Stimulated activated naive CD8-positive, alpha-beta T cell treated with anti-CD3 and anti-CD28 coated beads, Interleukin-15, Interleukin-2, amounts not matched to agents 100 ng/mL and 50 ng/mL, for 24 hours (primary cell): ENCODE measurements at regions not wholly inside any gene's neighbourhood (a gene's known extent, or its start where the extent isn't known, plus 50 kb on each side); places are given as distances from the start of the nearest gene placed in this dataset.

Experiments
- H3K27ac Mint-ChIP-seq: one replicate; pipeline ENCODE4 v1.8.0; 2021; ENCODE audit warnings: mild to moderate bottlenecking, mixed read lengths
- H3K27me3 Mint-ChIP-seq: one replicate; pipeline ENCODE4 v1.8.0; 2021; ENCODE audit warnings: mixed read lengths
- H3K36me3 Mint-ChIP-seq: one replicate; pipeline ENCODE4 v1.8.0; 2021; ENCODE audit warnings: low read depth, mixed read lengths
- H3K4me1 Mint-ChIP-seq: one replicate; pipeline ENCODE4 v1.8.0; 2021; ENCODE audit warnings: low read depth, mixed read lengths
- H3K4me3 Mint-ChIP-seq: one replicate; pipeline ENCODE4 v1.8.0; 2021; ENCODE audit warnings: mild to moderate bottlenecking, mixed read lengths
- H3K9me3 Mint-ChIP-seq: one replicate; pipeline ENCODE4 v1.8.0; 2021; ENCODE audit warnings: mixed read lengths

DNA sequence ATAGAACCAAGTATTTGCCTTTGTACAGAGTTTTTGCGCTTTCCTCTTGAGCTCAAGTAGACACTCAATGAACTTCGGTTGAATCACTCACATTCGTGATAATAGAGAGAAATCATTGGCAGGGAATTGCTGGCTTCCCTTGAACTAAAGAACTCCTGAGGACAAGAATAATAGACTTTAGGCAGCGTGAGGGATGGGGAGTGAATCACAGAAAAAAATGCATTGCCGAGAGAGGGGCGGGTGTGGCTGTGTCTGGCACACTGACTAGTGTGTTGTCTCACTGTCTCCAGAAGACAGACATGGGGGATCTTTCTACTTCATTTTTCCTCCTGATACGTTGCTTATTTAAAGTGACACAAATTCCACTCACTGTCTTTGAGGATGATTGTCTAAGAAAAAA lies 805.2 kb downstream of the BCL11B start:
- Mint-ChIP-seq H3K4me3 (no peak overlapping the region), H3K9me3 (no peaks in the 10 kb centered on the region), H3K4me1 (no peaks in the 10 kb centered on the region), H3K27me3 (no peaks in the 10 kb centered on the region), H3K36me3 (no peaks in the 10 kb centered on the region), H3K27ac (no peak overlapping the region)

DNA sequence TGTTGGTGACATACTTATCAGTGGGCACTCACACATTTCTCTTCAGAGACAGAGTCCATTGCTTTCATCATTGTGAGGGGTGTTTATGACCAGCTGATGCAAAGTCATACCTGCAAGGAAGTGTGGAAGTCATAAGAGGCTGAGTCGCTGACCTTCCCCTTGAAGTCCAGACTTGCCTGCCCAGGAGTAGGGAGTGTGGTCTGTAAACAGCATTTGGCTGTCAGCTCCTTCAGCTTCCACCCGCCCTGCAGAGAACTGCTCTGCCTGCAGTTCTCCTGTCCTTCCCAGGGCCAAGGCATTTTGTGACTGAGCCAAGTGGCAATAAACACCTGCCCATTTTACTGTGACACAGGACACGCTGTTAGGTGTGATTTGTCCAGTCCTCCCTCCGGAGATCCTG lies 801.3 kb downstream of the BCL11B start:
- no peaks in the 10 kb centered on the region for H3K9me3 Mint-ChIP-seq
- H3K27me3 Mint-ChIP-seq: no peaks in the 10 kb centered on the region
- H3K4me1 Mint-ChIP-seq: no peaks in the 10 kb centered on the region
- H3K36me3 Mint-ChIP-seq: no peaks in the 10 kb centered on the region
- H3K4me3 Mint-ChIP-seq: no peak overlapping the region
- no peak overlapping the region for H3K27ac Mint-ChIP-seq

DNA sequence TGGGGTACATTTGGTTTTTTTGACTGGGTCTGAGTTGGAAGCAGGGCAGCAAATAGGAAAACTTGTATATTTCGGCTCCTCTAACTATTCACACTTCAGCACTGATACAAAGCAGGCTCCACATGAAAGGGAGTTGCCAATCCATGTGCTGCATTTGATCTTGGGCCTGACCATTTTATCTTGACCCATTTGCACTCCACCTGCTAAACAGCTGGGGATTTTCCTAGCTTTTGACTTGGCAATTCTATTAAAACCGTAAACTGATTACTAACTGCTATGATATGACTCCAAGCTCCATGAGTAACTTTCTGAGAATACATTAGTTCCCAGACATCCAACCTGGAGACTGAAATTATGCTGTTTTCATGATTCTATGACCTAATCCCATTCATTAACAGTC lies 797.1 kb downstream of the BCL11B start:
- Mint-ChIP-seq H3K4me3 (no peak overlapping the region), H3K4me1 (no peaks in the 10 kb centered on the region), H3K36me3 (no peaks in the 10 kb centered on the region), H3K27ac (no peak overlapping the region), H3K9me3 (no peaks in the 10 kb centered on the region), H3K27me3 (no peaks in the 10 kb centered on the region)

DNA sequence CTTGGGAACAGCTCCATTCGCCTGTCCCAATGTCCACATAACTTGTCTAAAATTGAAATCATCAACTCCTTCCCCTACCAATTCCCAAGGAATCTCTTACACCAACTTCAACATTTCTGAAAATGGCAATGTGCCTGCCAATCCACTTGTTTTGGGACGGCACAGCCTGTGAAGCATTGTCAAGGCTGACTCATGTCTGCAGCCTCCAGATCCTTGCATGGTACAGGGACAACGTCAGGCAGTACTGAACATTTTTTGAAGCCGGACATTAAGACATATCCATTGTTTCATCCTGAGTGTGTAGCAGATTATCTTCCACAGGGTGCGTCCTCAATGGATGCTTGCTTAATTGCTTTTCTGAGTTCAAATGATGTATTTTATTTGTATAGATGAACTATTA lies 794.1 kb downstream of the BCL11B start:
- Mint-ChIP-seq H3K27me3 (no peaks in the 10 kb centered on the region), H3K36me3 (no peaks in the 10 kb centered on the region), H3K27ac (no peak overlapping the region), H3K4me1 (no peaks in the 10 kb centered on the region), H3K4me3 (no peak overlapping the region), H3K9me3 (no peaks in the 10 kb centered on the region)

DNA sequence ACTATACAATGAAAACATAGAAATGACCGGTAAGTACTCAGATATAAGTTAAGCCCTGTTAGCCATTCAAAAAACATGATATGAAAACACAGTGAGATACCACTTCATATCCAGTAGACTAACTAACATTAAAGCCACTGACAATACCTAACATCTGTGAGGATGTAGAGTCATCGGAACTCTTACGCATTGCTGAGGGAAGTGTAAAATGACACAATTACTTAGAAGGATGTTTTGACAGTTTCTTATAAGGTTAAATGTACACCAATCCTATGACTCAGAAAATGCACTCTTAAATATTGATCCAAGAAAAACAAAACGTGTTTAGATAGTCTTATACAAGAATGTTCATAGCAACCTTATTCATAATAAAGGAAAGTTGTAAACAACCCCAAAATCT lies 782.9 kb downstream of the BCL11B start:
- Mint-ChIP-seq H3K9me3 (peaks cover 10% of the 10 kb centered on the region), H3K27me3 (no peaks in the 10 kb centered on the region), H3K4me1 (peaks cover 3% of the 10 kb centered on the region), H3K36me3 (peaks cover 5% of the 10 kb centered on the region), H3K27ac (no peak overlapping the region), H3K4me3 (no peak overlapping the region)

DNA sequence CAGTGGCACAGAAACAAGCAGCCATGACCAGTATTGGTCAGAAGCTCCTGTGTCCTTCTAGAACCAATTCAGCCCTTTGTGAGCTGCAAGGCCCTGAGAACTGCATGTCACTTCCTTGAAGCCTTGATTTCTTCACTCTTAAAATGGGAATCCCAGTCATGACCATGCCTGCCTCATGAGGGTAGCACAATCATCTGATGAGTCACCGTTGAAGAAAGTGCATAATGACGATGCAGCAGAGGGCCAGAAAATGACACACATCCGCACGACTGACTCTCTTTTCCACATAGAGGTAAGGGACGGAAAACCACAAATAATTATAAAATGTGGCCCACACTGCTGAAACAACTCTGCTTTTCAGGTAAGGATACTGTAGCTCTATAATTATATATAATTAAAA lies 777.4 kb downstream of the BCL11B start:
- H3K27me3 Mint-ChIP-seq: no peaks in the 10 kb centered on the region
- peaks cover 5% of the 10 kb centered on the region for H3K4me1 Mint-ChIP-seq
- no peak overlapping the region for H3K27ac Mint-ChIP-seq
- no peaks in the 10 kb centered on the region for H3K36me3 Mint-ChIP-seq
- H3K4me3 Mint-ChIP-seq: no peak overlapping the region
- H3K9me3 Mint-ChIP-seq: no peaks in the 10 kb centered on the region

DNA sequence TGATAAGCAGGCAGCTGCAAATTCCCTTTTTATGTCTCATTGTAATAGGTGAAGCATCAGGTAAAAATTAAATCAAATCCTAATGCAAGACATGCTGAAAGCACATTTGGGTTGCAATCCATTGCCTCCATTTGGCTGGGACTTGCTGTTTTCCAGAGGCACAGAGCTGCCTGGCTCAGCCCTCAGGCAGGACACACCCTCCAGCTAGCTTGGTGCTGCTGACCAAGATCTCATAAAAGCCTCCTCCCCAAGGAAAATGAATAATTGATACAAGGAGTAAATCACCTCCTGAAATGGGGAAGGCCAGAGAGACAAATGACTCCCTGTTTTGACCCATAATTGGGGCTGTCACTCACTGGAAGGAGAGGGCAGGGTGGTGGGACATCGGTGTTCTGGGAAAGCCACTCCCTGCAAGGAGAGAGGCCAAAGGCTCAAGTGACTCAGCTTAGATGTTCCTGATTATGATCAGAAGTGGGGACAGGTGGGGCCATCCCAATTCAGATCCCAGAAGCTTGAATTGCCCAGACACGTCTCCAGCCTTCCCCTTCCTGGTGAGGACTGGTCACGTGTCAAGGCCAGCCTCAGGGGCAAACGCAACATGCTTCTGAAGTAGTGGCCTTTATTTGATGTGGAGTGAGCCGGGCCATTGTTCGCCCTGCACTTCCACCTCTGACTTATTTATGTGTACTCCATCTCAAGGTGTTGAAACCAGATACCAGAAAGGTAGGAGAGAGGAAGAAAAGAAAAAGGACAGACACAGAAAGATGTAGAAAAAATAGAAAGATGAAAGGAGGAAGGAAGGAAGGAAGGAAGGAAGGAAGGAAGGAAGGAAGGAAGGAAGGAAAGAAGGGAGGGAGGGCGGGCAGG lies 773.7 kb downstream of the BCL11B start:
- H3K27me3 Mint-ChIP-seq: no peaks in the 10 kb centered on the region
- no peak overlapping the region for H3K4me3 Mint-ChIP-seq
- H3K36me3 Mint-ChIP-seq: no peaks in the 10 kb centered on the region
- no peaks in the 10 kb centered on the region for H3K9me3 Mint-ChIP-seq
- H3K4me1 Mint-ChIP-seq: peaks cover 5% of the 10 kb centered on the region
- no peak overlapping the region for H3K27ac Mint-ChIP-seq

DNA sequence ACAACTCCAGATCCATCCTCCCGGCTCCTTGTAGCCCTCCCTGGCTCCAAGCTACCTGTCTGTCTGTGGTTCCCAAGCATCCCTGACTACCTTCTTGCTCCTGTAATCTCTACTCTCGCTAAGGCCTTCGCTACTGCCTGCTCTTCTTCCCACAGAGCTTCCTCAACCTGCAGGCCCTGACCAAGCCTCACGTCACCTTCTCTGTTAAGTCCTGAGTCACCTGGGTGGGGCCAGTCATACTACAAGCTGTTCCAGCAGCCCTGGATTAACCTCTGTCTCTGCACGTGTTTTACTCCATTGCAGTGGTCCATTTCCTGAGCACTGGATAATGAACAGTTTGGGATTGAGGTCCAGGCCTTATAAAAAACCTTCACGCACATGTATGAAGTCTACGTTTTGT lies 770.7 kb downstream of the BCL11B start:
- no peak overlapping the region for H3K4me3 Mint-ChIP-seq
- no peaks in the 10 kb centered on the region for H3K27me3 Mint-ChIP-seq
- no peak overlapping the region for H3K27ac Mint-ChIP-seq
- no peaks in the 10 kb centered on the region for H3K9me3 Mint-ChIP-seq
- H3K36me3 Mint-ChIP-seq: no peaks in the 10 kb centered on the region
- H3K4me1 Mint-ChIP-seq: no peaks in the 10 kb centered on the region

DNA sequence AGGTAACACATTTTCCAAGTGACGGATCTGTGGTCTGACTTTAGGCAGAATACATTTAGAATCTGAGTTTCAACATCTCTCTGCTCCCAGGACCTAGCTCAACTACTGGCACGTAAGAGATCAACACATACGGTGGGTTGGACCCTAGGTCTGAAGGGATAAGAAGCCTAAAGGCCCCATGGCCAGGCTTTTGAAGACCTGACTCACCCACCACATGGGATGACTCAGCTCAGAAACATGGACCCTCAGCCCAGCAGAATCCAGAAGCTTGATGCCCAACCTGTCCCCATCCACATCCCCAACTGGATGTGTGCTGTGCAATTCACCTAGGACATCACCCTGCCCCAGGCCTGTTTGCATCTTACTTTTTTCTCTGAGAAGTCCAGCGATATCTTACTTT lies 770.2 kb downstream of the BCL11B start:
- Mint-ChIP-seq H3K4me3 (no peak overlapping the region), H3K9me3 (no peaks in the 10 kb centered on the region), H3K27me3 (no peaks in the 10 kb centered on the region), H3K27ac (no peak overlapping the region), H3K4me1 (no peaks in the 10 kb centered on the region), H3K36me3 (no peaks in the 10 kb centered on the region)

DNA sequence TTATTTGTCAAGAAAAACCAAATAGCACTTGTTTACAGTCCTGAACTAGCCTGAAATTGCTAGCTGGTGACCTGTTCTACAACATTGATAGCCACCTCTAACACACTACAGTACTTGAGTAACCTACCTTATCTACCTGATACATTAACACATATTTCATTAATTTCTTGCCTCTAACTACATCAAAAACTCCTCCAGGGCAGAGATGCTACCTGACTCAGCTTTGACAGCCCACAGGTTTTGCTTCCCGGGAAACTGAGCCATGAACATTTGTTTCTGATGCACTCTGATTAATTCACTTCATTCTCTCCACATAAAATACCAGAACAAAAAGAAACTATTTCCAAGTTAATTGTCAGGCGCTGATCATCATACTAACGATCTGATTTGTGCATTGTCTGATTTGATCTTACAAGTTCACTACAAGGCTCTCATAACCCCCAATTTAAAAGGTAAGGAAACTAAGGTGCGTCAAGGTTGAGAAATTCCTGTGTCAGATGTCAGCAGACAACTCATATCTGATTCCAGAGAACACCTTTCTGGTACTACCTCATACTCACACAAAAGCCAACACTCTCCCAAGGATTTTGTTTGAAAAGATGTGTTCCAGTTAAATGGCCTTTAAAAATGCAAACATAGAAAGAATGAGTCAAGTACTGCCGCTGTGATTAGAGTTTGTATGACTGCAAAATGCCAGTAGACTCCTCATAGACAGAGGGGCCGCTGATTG lies 768.7 kb downstream of the BCL11B start:
- Mint-ChIP-seq H3K27me3 (no peaks in the 10 kb centered on the region), H3K36me3 (no peaks in the 10 kb centered on the region), H3K4me3 (no peak overlapping the region), H3K9me3 (no peaks in the 10 kb centered on the region), H3K4me1 (no peaks in the 10 kb centered on the region), H3K27ac (no peak overlapping the region)

DNA sequence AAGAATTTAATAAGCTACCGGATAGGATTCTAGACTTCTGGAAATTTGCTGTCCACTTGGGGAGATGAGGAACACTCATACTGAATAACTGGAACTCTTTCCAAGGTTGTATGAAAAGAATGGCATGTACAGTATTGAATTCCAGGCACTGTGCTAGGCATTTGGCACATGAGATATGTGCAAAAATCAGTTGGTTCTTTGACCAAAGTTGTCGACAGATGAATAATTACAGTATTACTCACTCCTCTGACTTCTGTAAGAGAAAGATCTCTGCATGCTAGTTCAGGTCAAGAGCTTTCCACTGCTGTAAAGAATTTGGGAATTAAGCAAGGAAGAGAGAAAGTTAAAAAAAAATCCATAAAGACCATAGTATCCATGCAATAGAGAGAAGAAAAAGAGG lies 764.7 kb downstream of the BCL11B start:
- H3K36me3 Mint-ChIP-seq: no peaks in the 10 kb centered on the region
- peaks cover 10% of the 10 kb centered on the region for H3K9me3 Mint-ChIP-seq
- H3K4me1 Mint-ChIP-seq: peaks cover 14% of the 10 kb centered on the region
- H3K27ac Mint-ChIP-seq: no peak overlapping the region
- no peaks in the 10 kb centered on the region for H3K27me3 Mint-ChIP-seq
- H3K4me3 Mint-ChIP-seq: no peak overlapping the region

DNA sequence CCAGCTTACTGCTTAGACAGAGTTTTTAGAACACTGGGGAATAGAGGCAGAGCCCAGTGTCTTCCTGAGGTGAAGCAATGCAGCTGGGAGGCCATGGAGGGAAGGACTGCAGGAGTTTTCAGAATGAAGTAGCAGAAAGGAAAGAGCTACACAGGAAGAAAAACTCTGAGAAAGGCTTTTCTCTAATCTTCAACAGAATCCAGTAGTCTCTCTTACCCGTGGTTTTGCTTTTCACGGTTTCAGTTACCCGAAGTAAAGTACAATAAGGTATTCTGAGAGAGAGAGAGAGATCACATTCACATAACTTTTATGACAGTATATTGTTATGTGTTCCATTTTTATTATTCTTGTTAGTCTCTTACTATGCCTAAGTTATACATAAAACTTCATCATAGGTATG lies 761.6 kb downstream of the BCL11B start:
- peaks cover 30% of the 10 kb centered on the region for H3K4me1 Mint-ChIP-seq
- H3K4me3 Mint-ChIP-seq: no peak overlapping the region
- H3K36me3 Mint-ChIP-seq: no peaks in the 10 kb centered on the region
- no peaks in the 10 kb centered on the region for H3K27me3 Mint-ChIP-seq
- H3K9me3 Mint-ChIP-seq: peaks cover 10% of the 10 kb centered on the region
- H3K27ac Mint-ChIP-seq: no peak overlapping the region

DNA sequence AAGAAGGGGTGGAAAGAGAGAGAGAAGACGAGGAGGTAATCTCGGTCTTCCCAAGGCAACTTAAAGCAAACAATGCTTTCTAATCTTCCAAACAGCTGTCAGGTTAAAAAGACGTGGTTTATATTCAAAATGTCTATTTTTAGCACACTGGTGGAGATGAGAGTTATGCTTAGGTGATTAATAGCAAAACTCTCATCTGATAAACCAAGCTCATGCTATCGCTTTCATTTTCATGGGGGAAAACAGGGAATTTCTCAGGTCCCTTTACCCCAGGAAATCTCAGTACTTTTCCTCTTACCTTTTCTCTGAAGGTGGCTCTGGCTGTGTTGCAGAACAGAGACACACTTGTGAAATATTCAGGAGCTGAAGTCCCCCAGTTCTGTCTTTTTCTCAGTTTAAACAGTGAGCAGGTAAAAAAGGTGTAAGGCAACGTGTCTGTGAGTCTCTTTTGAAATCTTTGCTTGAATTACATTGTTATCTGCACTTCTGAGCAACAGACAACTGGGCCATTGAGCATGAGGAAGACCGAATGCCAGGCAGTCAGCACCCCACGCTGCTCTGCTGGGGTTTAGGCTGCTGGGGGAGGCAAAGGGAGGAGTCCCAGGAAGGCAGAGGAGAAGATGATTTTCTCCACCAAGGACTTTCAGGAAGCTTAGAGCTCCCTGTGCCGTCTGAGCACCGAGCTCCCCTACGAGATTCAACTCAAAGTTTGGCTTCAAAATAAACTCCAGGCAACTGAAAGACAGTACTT lies 759.3 kb downstream of the BCL11B start:
- H3K4me1 Mint-ChIP-seq: peaks cover 30% of the 10 kb centered on the region
- peaks cover 10% of the 10 kb centered on the region for H3K9me3 Mint-ChIP-seq
- H3K36me3 Mint-ChIP-seq: no peaks in the 10 kb centered on the region
- peak overlapping the region; percentile 84 for H3K27ac Mint-ChIP-seq
- H3K4me3 Mint-ChIP-seq: peak overlapping the region; percentile 49
- no peaks in the 10 kb centered on the region for H3K27me3 Mint-ChIP-seq

DNA sequence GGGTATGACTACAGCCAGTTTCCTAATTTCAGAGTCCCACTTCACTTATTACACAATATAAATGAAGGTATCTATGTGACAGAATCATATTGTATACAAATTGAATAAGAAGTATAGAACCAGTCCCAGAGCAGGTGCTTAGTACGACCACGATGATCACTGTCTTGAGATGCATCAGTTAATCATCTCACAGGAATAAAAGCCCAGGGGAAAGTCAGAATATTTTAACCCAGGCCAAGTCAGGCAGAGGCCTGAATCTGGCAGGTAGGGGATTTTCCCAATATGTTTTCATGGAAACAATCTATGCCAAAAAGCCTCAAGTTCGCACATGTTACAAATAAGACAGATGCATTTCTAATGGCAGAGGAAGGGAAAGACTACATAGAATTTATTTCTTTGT lies 758.4 kb downstream of the BCL11B start:
- H3K27ac Mint-ChIP-seq: no peak overlapping the region
- H3K4me3 Mint-ChIP-seq: no peak overlapping the region
- peaks cover 30% of the 10 kb centered on the region for H3K4me1 Mint-ChIP-seq
- H3K27me3 Mint-ChIP-seq: no peaks in the 10 kb centered on the region
- no peaks in the 10 kb centered on the region for H3K36me3 Mint-ChIP-seq
- H3K9me3 Mint-ChIP-seq: peaks cover 10% of the 10 kb centered on the region

DNA sequence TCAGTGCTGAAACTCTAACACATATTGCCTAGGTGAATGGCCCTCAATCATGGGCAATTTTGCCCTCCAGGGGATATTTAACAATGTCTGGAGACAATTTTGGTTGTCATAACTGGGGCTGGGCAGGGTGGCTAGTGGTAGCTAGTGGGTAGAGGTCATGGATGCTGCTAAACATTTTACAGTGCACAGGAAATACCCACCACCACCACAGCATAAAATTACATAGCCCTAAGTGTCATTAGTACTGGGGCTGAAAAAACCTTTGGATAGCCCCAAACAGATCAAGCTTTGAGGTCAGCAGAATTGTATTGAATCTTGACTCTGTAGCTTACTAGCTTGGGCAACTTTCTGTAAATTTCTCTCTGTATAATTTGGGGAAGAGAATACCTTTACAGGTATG lies 758.0 kb downstream of the BCL11B start:
- Mint-ChIP-seq H3K4me1 (peaks cover 30% of the 10 kb centered on the region), H3K27me3 (no peaks in the 10 kb centered on the region), H3K4me3 (no peak overlapping the region), H3K36me3 (no peaks in the 10 kb centered on the region), H3K27ac (no peak overlapping the region), H3K9me3 (peaks cover 10% of the 10 kb centered on the region)
